ENCODE measurements at regions not wholly inside any gene's neighbourhood (a gene's known extent, or its start where the extent isn't known, plus 50 kb on each side); places are given as distances from the start of the nearest gene placed in this dataset.
"Not testable (repeated sequence)": the region's sequence is repeated elsewhere in the genome, so short reads cannot be mapped to it uniquely, and the experiment has no call there.

- no peak for DNase-seq (ENCODE audit: low read depth in 3 of 3)
Measured at GRCh38 chr3:76198086-76198485, 412.7 kb upstream of the ZNF717 start.

GRCh38 chr3:76199382-76199781 is 414.0 kb upstream of the ZNF717 start:
- DNase-seq (ENCODE audit: low read depth in 3 of 3), result no peak

- no peak for DNase-seq (ENCODE audit: low read depth in 3 of 3)
Measured at GRCh38 chr3:76203578-76203977, 418.2 kb upstream of the ZNF717 start.

- no peak for DNase-seq (ENCODE audit: low read depth in 3 of 3)
Measured at GRCh38 chr3:76206346-76206745, 421.0 kb upstream of the ZNF717 start.

GRCh38 chr3:76212679-76213078 is 427.3 kb upstream of the ZNF717 start:
- DNase-seq (ENCODE audit: low read depth in 3 of 3), result no peak

- no peak for DNase-seq (ENCODE audit: low read depth in 3 of 3)
Measured at GRCh38 chr3:76222201-76222600, 436.9 kb upstream of the ZNF717 start.

- no peak for DNase-seq (ENCODE audit: low read depth in 3 of 3)
Measured at GRCh38 chr3:76231258-76231657, 445.9 kb upstream of the ZNF717 start.

- no peak for DNase-seq (ENCODE audit: low read depth in 3 of 3)
Measured at GRCh38 chr3:76242886-76243753, 457.8 kb upstream of the ZNF717 start.

- DNase-seq (ENCODE audit: low read depth in 3 of 3), result no peak
Measured at GRCh38 chr3:76245073-76245472, 459.7 kb upstream of the ZNF717 start.

- no peak for DNase-seq (ENCODE audit: low read depth in 3 of 3)
Measured at GRCh38 chr3:76245622-76246021, 460.3 kb upstream of the ZNF717 start.

- no peak for DNase-seq (ENCODE audit: low read depth in 3 of 3)
Measured at GRCh38 chr3:76264496-76264895, 479.1 kb upstream of the ZNF717 start.

- no peak for DNase-seq (ENCODE audit: low read depth in 3 of 3)
Measured at GRCh38 chr3:76264911-76265310, 479.6 kb upstream of the ZNF717 start.

- no peak for DNase-seq (ENCODE audit: low read depth in 3 of 3)
Measured at GRCh38 chr3:76266511-76266910, 481.2 kb upstream of the ZNF717 start.

- no peak for DNase-seq (ENCODE audit: low read depth in 3 of 3)
Measured at GRCh38 chr3:76267851-76268380, 482.6 kb upstream of the ZNF717 start.

GRCh38 chr3:76293856-76294255 is 508.5 kb upstream of the ZNF717 start:
- DNase-seq (ENCODE audit: low read depth in 3 of 3), result no peak

GRCh38 chr3:76300746-76301145 is 515.4 kb upstream of the ZNF717 start:
- no peak for DNase-seq (ENCODE audit: low read depth in 3 of 3)

GRCh38 chr3:76307556-76307955 is 522.2 kb upstream of the ZNF717 start:
- DNase-seq (ENCODE audit: low read depth in 3 of 3), result no peak

- no peak for DNase-seq (ENCODE audit: low read depth in 3 of 3)
Measured at GRCh38 chr3:76308541-76308940, 523.2 kb upstream of the ZNF717 start.

GRCh38 chr3:76310089-76310488 is 524.7 kb upstream of the ZNF717 start:
- no peak for DNase-seq (ENCODE audit: low read depth in 3 of 3)

GRCh38 chr3:76310667-76311066 is 525.3 kb upstream of the ZNF717 start:
- DNase-seq (ENCODE audit: low read depth in 3 of 3), result no peak

GRCh38 chr3:76311941-76312340 is 526.6 kb upstream of the ZNF717 start:
- no peak for DNase-seq (ENCODE audit: low read depth in 3 of 3)

GRCh38 chr3:76315906-76316305 is 530.6 kb upstream of the ZNF717 start:
- not testable (repeated sequence) for DNase-seq (ENCODE audit: low read depth in 3 of 3)

GRCh38 chr3:76321614-76322013 is 536.3 kb upstream of the ZNF717 start:
- no peak for DNase-seq (ENCODE audit: low read depth in 3 of 3)

- DNase-seq (ENCODE audit: low read depth in 3 of 3), result no peak
Measured at GRCh38 chr3:76324101-76324500, 538.8 kb upstream of the ZNF717 start.
